Neutrophil (primary cell): ENCODE measurements at regions not wholly inside any gene's neighbourhood (a gene's known extent, or its start where the extent isn't known, plus 50 kb on each side); places are given as distances from the start of the nearest gene placed in this dataset.

Experiments
- H3K27ac ChIP-seq: fragments of 200-600 bp; sonication (generic); 2 replicates; pipeline ENCODE4 v1.5.1; 2016; ENCODE audit warnings: mild to moderate bottlenecking, moderate library complexity
- H3K27me3 ChIP-seq: fragments of 200-600 bp; sonication (generic); 2 replicates; pipeline ENCODE4 v1.6.0; 2016; ENCODE audit warnings: mild to moderate bottlenecking
- H3K36me3 ChIP-seq: fragments of 200-600 bp; sonication (generic); 2 replicates; pipeline ENCODE4 v1.5.1; 2017
- H3K4me1 ChIP-seq, 2 experiments: fragments of 200-600 bp in 1 of 2; sonication (generic) in 1 of 2; 1 replicate in 1 of 2; 2 replicates in 1 of 2; pipeline versions ENCODE4 v1.5.1 to v1.6.1; 2013 to 2016; ENCODE audit warnings: low read depth in 1 of 2, low read length in 1 of 2, mild to moderate bottlenecking in 1 of 2, moderate library complexity in 1 of 2; ENCODE audit not compliant: control insufficient read depth in 1 of 2, insufficient read depth in 1 of 2
- H3K4me3 ChIP-seq, 2 experiments: fragments of 200-600 bp in 1 of 2; sonication (generic) in 1 of 2; 1 replicate in 1 of 2; 2 replicates in 1 of 2; pipeline ENCODE4 v1.5.1; 2013 to 2016; ENCODE audit warnings: low read depth in 1 of 2, low read length in 1 of 2, mild to moderate bottlenecking in 1 of 2, moderate library complexity in 1 of 2
- H3K9me3 ChIP-seq: fragments of 200-600 bp; sonication (generic); 2 replicates; pipeline ENCODE4 v1.5.1; 2016
- CTCF ChIP-seq: fragments of 200-600 bp; sonication (generic); IDR thresholded peaks from 2 replicates; pipeline ENCODE4 v1.5.1; 2016; ENCODE audit warnings: antibody characterized with exemption

GRCh38 chr2:21267232-21267835 lies 143.6 kb downstream of the TDRD15 start:
- Histone ChIP-seq H3K4me1 (no peaks in the 10 kb centered on the region), H3K27me3 (no peaks in the 10 kb centered on the region), H3K9me3 (no peaks in the 10 kb centered on the region), H3K27ac (no peak overlapping the region), H3K36me3 (no peaks in the 10 kb centered on the region), H3K4me3 (no peak overlapping the region)
- TF ChIP-seq CTCF, result no peak

GRCh38 chr2:21268197-21268877 lies 144.6 kb downstream of the TDRD15 start:
- Histone ChIP-seq H3K4me3 (no peak overlapping the region), H3K27me3 (no peaks in the 10 kb centered on the region), H3K4me1 (no peaks in the 10 kb centered on the region), H3K36me3 (no peaks in the 10 kb centered on the region), H3K9me3 (no peaks in the 10 kb centered on the region), H3K27ac (no peak overlapping the region)
- no peak for TF ChIP-seq CTCF

GRCh38 chr2:21268878-21269224 lies 145.1 kb downstream of the TDRD15 start:
- no peak for TF ChIP-seq CTCF
- no peaks in the 10 kb centered on the region for H3K27me3 ChIP-seq
- no peak overlapping the region for H3K27ac ChIP-seq
- H3K4me1 ChIP-seq, result no peaks in the 10 kb centered on the region
- H3K9me3 ChIP-seq, result no peaks in the 10 kb centered on the region
- no peak overlapping the region for H3K4me3 ChIP-seq
- H3K36me3 ChIP-seq, result no peaks in the 10 kb centered on the region

GRCh38 chr2:21269382-21269781 lies 145.6 kb downstream of the TDRD15 start:
- H3K4me1 ChIP-seq, result no peaks in the 10 kb centered on the region
- H3K36me3 ChIP-seq, result no peaks in the 10 kb centered on the region
- H3K27ac ChIP-seq, result no peak overlapping the region
- no peak overlapping the region for H3K4me3 ChIP-seq
- H3K9me3 ChIP-seq, result no peaks in the 10 kb centered on the region
- TF ChIP-seq CTCF, result no peak
- H3K27me3 ChIP-seq, result no peaks in the 10 kb centered on the region

- Histone ChIP-seq H3K36me3 (no peaks in the 10 kb centered on the region), H3K27me3 (no peaks in the 10 kb centered on the region), H3K9me3 (no peaks in the 10 kb centered on the region), H3K27ac (no peak overlapping the region), H3K4me1 (no peaks in the 10 kb centered on the region), H3K4me3 (no peak overlapping the region)
- no peak for TF ChIP-seq CTCF
Measured at GRCh38 chr2:21270083-21270491, 146.3 kb downstream of the TDRD15 start.
